Stimulated activated CD8-positive, alpha-beta memory T cell treated with anti-CD3 and anti-CD28 coated beads, Interleukin-12 subunit alpha, Interleukin-12 subunit beta, amount 100 ng/mL, for 24 hours (primary cell): ENCODE measurements at regions not wholly inside any gene's neighbourhood (a gene's known extent, or its start where the extent isn't known, plus 50 kb on each side); places are given as distances from the start of the nearest gene placed in this dataset.

ENCODE experiments used
- DNase-seq: peaks from one replicate; pipeline ENCODE4 v3.0.0-alpha.2; 2020; ENCODE audit errors: extremely low read depth

DNA sequence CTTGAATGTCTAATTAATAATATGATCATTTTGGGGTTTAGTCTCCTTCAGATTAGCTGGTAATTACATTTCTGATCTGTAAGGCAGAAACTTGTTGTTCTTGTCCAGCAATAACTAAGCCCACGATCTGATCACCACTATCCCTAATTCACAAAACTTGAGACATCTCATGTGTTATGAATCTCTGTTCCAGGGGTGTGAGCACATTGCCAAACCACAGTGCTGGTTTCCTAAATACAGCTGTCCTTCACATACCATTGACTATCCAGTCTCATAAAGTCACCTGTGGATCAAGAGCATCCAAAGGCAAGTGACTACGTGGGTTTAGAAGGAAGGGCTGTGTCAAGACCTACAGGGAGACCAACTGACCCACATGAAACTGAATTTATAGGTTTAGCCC, 134.1 kb upstream of the PRLR start:
- DNase-seq, result no peak

DNA sequence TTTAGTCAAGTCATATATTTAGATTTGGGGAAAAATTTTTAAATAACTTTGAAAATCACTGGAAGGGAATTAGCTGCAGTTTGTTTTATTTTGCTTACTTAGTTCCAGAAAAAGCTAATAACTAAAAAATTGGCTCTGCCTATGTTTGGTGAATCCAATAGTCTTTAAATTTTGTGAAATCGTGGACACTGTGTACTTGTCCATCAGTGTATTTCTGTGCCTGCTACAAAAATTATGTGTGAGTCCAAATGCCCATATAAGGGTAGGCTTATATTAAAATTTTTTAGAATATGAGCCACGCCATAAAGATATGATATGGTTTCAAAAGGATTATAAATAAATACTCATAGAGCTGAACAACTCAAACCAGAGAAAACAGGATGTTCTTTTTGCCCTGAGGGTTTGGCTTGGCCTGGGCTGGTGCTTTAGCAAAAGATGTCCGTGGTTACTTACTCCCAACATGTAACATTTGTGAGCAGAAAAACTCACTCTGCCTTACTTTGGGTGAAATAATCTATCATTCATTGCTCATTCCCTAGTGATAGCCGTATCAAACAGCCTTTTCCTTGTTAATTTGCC, 133.2 kb upstream of the PRLR start:
- no peak for DNase-seq

DNA sequence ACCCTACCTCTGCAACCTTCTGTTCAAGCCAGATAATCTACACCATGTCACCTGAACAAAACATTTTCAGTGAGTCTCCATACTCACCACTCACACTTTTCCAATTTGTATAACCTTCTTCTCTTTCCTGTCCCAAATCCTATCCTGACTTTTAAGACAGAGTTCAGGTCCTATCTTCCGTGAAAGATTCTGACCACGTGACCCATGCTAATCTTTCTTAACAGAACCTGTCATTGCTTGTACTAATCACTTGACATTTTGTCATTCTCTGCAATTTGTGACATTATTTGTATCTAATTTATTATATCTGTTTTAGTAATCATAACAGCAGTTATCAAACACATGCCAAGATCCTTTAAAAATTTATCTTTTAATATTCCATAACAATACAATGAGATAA, 132.5 kb upstream of the PRLR start:
- no peak for DNase-seq

DNA sequence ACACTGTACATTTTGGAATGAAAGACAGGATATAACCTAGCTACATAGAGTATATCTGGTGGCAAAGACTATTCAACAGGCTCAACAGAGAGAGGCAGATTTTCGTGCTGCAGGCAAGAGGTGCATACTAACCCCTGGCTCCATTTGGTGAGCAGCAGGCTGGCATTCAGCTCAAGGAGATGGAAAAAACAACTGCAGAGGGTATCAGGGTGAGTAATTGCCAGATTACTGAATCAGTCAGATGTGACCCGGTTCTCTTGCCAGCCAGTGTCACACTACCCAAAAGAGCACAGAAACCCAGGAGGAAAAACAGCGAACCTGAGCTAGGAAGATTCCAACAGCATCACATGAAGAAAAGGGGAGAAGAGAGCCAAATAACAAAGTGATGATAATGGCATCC, 130.4 kb upstream of the PRLR start:
- no peak for DNase-seq

- no peak for DNase-seq
Measured at GRCh38 chr5:35359859-35360258, 129.6 kb upstream of the PRLR start.

DNA sequence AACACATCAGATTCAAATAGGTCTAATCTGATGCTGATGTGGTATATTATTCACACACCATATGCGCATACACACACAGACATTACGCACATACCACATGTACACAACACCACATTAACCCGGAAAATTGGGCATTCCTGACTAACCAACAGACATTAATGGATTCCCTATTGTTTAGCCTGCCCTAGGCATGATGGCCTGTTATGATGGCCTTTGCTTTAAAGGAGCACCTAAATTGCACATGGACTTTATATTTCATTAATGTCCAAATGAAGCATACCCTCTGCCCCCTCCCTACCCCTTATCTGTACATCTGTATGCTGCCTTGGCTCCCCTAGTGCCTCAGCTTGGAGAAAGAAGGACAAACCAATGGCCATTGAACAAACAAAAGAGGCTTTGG, 127.7 kb upstream of the PRLR start:
- DNase-seq, result no peak

- no peak for DNase-seq
Measured at GRCh38 chr5:35356725-35357124, 126.4 kb upstream of the PRLR start.

GRCh38 chr5:35354751-35355150, 124.5 kb upstream of the PRLR start:
- no peak for DNase-seq

GRCh38 chr5:35345222-35345621, 114.9 kb upstream of the PRLR start:
- no peak for DNase-seq

DNA sequence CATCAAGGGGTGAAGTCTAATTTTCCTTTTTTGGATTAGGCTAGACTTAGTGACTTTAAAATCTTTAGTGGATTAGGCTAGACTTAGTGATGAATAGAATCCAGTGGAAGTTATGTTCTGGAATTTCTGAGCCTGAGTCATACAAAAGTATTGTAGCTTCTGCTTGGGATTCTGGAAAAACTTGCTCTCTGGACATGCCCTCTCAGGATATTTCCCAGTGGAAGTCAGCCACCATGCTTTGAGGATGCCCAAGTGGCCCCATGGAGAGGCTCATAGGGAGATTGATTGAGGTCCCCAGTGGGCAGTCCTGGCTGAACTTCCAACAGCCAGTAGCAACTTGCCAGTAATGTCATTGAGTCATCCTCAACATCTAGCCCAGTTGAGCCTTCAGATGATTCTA, 112.4 kb upstream of the PRLR start:
- no peak for DNase-seq

DNA sequence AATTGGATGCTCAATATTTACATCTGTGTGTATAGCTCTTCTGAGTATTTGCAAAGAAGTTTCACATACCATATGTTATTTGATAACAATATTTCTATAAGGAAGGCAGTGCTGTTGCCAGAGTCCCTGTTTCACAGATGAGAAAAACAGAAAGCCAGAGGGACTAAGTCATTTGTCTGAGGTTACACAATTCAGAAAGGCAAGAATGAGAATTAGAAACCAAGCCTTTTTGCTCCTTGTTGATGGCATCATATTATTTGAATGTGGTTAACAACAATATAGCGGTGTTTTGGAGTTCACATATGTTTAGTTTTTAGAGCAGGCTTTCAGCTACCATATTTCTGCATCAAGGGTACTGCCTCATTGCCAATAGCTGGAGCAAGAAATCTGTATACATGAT, 110.9 kb upstream of the PRLR start:
- DNase-seq, result no peak

DNA sequence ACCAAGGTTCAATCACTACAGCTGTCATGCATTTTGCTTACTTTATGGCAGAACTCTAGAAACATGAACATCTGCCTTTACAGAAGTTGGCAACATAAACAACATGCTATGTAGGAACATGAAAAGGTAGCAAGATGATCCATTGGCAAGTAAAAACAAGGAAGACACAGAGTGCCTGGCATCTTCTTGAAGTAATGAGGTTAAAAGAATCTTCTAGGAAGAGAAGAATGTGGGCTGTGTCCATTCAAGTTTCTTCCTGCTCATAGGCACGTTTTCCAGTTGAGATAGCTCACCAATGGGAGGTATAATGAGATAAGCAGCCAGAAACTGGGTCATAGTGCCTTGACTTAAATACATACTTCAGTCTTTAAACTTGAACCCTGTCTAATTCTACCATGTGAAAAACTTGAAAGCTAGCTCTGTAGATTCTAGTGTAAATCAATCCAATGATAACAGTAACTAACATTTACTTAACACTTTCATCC, 109.4 kb upstream of the PRLR start:
- DNase-seq, result no peak

GRCh38 chr5:35339006-35339405, 108.7 kb upstream of the PRLR start:
- DNase-seq, result no peak

- no peak for DNase-seq
Measured at GRCh38 chr5:35338157-35338453, 107.8 kb upstream of the PRLR start.

DNA sequence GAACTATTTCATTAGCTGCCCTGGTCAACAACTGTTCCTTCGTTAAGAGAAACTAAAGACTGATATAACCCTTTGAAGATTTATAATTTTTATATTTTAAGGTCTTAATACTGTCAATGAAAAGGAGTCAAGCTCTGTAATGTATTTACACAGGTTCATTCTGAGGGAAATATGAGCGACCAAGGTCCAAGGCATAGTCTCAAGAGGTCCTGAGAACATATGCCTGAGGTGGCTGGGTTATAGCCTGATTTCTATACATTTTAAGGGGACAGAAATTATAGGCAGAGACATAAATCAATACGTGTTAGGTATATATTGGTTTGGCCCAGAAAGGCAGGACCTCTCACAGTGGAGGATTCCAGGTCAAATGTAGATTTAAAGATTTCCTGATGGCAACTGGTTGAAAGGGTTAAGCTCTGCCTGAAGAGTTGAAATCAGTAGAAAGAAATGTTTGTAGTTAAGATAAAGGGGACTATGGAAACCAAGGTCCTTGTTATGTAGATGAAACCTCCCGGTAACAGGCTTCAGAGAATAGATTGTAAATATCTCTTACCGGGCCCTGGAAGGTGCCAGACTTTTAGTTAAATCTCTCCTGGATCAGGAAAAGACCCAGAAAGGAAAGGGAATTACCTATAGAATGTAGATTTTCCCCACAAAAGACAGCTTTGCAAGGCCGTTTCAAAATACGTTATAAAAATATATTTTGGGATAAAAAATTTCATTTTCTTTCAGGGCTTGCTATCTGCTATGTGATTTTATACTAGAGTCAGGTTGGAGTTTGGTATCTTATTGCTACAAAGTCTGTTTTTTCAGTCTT, 107.3 kb upstream of the PRLR start:
- no peak for DNase-seq

DNA sequence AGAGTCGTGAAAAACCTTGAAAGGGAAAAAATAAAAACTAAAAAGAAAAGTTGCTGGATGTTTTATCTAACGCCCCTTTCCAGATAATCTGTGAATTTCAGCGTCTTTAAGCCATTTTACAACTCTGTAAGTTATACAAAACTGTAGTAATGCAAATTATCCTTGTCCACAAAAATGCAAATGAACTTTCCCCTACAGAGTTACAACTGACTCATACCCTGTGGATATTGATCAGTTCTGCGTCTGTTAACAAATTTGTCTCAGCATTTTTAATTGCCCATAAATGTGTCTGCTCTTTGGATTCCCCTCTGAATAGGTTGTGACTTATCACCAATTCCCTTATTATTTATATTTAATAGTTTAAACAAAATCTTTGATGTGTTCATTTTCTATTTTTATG, 105.9 kb upstream of the PRLR start:
- DNase-seq, result no peak

DNA sequence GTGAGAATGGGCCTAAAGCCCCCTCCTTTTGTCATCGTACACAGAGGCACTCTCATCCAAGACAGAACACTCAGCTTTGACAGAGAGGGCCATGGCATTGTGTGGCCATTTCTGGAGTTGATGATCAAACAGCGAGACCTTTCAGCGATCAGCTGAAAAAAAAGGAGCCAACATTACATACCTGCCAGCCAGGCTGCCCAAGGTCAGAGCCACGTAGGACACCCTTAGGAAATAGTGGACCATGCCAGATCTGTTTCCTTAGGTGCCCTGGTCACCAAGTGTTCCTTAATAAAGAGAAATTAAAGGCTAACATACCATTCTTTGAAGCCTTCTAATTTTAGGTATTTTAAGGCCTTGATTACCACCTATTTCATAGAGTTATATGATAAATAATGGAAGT, 105.5 kb upstream of the PRLR start:
- no peak for DNase-seq

DNA sequence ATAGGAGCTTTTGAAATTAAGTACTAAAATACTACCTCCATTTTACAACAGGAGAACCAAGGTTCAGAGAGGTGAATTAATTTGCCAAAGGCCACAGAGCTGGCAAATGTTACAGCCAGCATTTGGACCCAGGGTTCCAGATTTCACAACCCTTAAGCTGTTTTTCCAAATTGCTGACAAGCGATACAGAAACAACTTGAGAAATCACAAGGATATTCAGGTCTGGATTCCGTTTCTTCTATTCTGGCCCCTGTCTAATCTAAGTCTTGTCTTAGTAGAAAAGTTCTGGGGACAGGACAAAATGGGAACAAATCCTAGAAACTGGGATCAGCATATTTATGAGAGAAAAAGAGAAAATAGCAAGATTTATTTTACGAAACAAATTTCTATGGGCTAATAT, 103.1 kb upstream of the PRLR start:
- DNase-seq, result no peak

DNA sequence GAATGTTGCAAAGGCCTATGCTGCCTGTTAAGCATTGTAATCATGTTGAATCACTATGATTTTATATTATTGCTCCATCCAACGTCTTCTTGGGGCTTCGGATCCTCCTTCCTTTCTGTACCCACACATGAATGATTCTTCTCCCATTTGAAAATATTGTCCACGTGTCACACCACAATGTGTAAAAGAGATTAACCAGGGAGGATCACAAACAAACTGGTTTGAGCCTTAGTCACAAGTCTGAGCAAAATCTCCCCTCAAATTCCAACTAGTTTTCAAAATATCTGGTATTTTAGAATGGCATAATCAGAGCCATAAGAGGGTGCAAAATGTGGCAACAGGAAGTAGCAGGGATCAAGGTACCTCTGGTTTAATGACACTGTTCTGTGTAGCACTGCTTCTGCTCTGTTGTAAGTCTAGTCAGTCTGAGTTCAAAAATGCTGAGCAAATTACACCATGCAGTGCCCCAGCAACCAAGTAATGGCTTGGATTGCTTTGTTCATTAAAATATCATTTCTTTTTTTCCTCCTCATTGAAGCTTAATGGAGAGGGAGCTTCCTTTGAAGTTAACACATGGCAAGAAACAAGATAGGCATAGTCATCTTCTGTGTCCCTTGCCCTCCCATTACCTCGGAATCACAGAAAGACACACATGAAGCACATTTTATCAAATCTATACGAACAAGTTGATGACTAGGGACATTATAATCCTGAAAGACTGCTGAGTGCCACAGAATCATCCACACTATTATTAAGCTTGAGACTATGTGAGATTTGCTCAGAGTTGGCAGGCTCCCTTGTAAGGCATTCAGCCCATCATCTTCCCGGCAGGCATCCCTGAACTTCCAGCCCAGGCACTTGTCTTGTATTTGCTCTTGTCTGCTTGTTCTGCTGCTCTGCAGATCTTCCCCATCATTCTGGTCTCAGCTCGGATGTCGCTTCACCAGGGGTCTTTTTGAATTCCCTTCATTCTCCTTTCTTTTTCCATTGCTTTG, 102.0 kb upstream of the PRLR start:
- DNase-seq, result no peak

DNA sequence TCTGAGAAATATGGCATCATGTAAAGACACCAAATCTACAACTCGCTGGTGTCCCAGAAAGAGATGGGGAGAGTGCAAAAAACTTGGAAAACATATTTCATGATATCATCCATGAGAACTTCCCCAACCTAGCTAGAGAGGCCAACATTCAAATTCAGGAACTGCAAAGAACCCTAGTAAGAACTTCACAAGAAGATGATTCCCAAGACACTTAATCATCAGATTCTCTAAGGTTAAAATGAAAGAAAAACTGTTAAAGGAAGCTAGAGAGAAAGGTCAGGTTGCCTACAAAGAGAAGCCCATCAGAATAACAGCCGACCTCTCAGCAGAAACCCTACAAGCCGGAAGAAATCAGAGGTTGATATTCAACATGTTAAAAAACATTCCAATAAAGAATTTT, 95.5 kb upstream of the PRLR start:
- no peak for DNase-seq

DNA sequence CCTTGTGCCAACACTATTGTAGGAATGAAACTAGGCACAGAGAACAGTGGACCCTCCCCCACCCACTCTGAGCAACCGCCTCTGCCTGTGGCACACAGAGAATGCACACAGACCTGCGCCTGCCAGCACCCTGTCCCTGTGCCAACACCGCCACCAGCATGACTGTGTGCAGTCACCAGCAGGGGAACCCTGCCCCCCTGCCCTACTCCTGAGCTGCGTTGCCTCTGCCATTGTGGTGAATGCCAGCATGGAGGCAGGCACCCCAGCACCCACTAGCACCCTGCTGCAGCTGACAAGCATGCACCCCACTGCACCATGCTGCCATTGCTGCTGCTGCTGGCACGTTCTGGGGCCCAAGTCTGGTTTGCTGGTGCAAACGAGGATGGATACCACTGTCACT, 94.4 kb upstream of the PRLR start:
- DNase-seq, result no peak

DNA sequence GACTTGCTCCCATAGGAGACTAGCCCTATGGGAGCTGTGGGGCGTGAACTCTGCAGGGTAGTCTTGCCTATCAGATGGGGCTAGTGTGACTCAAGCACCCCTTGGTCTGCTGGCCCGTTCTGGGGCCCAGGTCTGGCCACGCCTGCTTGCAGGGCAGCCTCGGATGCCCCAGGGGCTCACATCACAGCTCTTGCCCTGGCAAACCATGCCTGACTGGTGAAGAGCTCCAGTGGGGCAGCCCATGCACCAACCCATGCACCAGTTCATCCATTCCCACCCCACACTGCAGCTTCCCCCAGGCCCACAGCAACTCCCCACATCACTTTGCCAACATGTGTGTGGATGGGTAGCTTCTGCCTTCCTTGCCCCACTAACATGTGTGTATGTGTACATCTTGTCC, 93.9 kb upstream of the PRLR start:
- no peak for DNase-seq

- DNase-seq, result no peak
Measured at GRCh38 chr5:35320029-35320428, 89.7 kb upstream of the PRLR start.
